GM12874 (cell line): ENCODE measurements at regions not wholly inside any gene's neighbourhood (a gene's known extent, or its start where the extent isn't known, plus 50 kb on each side); places are given as distances from the start of the nearest gene placed in this dataset.

Source experiments
- TF ChIP-seq, protein P1 (sequence below): IDR thresholded peaks from 2 replicates; pipeline ENCODE4 v1.5.1; 2011; ENCODE audit warnings: low read depth, mild to moderate bottlenecking, control low read depth, low read length, moderate library complexity; ENCODE audit not compliant: insufficient read depth

DNA sequence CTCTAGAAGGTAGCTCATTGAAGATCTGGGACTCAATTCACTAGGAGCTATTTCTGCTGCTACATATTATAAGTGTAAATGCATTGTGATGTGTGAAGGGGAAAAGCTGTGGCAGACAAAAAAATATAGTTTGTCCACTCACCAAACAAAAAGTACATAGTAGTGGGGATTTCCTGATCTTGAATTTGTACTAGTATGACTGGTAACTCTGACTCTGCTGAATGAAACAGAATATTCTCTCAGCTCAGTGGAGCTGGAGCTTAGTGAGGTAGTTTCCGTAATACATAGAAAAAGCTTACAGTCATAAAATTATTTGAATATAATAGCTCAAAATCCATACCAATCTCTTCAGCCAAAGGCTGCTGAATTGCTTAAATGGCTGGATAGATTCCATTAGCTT, 455.6 kb upstream of the CD180 start:
- TF ChIP-seq, protein P1, sequence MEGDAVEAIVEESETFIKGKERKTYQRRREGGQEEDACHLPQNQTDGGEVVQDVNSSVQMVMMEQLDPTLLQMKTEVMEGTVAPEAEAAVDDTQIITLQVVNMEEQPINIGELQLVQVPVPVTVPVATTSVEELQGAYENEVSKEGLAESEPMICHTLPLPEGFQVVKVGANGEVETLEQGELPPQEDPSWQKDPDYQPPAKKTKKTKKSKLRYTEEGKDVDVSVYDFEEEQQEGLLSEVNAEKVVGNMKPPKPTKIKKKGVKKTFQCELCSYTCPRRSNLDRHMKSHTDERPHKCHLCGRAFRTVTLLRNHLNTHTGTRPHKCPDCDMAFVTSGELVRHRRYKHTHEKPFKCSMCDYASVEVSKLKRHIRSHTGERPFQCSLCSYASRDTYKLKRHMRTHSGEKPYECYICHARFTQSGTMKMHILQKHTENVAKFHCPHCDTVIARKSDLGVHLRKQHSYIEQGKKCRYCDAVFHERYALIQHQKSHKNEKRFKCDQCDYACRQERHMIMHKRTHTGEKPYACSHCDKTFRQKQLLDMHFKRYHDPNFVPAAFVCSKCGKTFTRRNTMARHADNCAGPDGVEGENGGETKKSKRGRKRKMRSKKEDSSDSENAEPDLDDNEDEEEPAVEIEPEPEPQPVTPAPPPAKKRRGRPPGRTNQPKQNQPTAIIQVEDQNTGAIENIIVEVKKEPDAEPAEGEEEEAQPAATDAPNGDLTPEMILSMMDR: no peak

DNA sequence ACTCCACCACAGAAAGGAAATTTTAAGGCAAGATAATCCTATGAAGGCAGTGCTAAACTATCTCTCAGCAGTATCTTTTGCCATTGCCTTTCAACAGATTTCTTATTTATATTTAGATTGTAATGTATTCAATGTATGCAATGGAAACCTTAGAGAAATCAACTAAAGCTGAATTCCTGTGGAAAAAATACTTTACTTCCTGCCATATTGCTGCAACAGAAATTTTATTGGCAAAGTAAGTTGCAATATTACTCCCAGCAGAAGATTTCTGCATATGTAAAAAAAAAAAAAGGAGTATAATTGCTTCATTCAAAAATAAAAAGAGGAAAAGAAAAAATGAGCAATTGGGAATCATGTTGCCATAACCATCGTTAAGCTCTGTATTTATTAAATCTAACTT, 454.6 kb upstream of the CD180 start:
- TF ChIP-seq, protein P1: no peak

DNA sequence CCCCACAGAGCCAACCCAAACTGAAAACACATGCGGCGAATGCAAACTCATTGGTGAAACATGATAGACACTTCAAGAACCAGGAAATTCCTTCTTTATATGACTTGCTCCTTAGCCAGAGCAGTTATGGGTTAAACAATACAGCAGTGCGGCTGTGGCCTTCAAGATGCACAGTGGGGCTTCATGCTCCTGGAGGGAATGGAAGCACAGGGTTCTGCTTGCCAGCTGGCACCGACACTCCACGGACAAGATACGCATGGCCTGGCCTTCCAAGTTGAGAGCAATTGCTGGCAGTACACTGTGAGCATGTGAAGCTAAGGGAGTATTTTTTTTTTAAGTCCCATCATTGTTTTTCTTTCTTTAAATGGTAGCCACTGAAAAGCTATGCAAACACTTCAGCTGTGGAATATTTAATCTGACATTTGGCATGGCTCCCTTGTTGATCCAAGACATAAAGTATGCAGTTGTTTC, 451.6 kb upstream of the CD180 start:
- TF ChIP-seq, protein P1: no peak

DNA sequence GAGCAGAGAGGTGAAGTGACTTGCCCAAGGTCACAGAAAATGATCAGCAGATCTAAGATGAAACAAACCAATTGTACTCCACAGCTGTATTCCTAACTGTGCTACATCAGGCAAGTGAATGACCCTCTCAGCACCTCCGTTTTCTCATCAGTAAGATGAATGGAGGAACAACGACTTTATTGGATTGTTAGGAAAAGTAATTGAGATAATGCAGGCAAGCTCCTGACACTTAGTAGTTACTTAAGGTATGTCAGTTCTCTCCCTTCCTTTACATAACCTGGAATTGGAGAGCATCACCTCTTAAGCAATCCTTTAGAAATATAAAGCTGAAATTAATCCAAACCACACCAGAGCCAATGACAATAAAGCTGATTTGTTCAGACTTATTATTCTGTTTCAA, 451.2 kb upstream of the CD180 start:
- TF ChIP-seq, protein P1: no peak

DNA sequence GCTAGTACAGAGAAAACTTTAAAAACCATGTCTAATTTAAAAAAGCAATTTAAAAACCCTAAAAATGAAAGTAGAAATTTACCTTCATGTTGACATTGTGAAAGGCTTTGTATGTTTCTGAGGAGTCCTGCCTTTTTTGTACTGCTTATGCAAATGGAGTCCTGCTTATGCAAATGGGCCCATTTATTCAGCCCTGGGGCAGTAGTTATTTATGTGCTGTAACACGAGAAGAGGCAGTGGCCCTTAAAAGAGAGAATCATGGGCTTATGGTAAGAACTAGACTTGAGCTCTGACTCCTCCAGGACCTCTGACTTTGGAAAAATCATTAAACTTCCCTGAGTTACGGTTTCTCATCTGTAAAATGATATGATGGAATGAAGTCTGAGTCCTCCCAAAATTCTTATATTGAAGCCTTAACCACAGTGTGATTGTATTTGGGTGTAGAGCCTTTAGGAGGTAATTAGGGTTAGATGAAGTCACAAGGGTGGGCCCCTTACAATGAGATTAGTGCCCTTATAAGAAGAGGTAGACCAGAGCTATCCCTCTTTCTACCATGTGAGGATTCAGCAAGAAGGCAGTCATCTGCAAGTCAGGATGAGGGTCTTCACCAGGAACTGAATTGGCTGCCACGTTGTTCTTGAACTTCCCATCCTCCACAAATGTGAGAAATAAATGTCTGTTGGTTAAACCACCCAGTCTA, 447.8 kb upstream of the CD180 start:
- TF ChIP-seq, protein P1: no peak

DNA sequence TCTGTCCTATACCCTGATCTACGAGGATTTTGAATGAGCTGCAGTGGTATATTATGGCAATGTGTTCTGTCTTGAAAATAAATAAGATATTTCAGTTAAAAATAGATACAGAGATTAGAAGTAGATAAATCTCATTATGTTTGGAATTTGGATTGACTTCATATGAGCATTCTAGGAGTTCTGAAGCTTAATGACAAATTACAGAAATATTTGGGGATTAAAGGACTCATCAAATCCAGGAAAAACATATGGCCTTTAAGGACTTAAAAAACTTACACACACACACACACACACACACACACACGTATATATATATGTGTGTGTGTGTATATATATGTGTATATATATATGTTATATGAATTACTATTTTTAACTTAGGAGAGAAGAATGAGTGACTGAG, 446.9 kb upstream of the CD180 start:
- TF ChIP-seq, protein P1: no peak

DNA sequence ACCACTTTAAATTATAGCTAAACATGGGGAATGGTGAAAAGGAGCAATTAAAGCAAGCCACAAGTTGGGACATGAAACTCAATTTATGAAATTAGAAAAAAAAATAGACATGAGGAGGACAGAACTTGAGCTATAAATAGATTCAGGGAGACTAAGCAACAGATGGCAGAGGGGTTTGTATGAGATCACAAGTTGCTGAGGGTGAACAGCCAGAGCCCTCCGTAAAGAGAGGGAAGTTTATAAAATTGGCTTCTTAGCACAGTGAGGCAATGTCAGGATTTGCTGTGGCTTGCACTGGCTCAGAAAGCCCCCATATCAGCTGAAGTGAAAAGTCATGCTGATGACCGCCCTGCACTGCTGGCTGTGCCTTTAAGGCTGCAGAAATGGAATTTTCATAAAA, 443.4 kb upstream of the CD180 start:
- TF ChIP-seq, protein P1: no peak
